ES-I3 (cell line): ENCODE measurements at regions not wholly inside any gene's neighbourhood (a gene's known extent, or its start where the extent isn't known, plus 50 kb on each side); places are given as distances from the start of the nearest gene placed in this dataset.

Experiments used
- H3K36me3 ChIP-seq: 2 replicates; pipeline ENCODE4 v1.6.1; 2013; ENCODE audit warnings: mild to moderate bottlenecking, low read length, control low read depth, moderate library complexity; ENCODE audit not compliant: insufficient read depth
- H3K4me1 ChIP-seq: 2 replicates; pipeline ENCODE4 v1.6.1; 2013; ENCODE audit warnings: mild to moderate bottlenecking, control low read depth, low read length; ENCODE audit not compliant: insufficient read depth
- H3K9ac ChIP-seq: 2 replicates; pipeline ENCODE4 v1.6.1; 2013; ENCODE audit warnings: low read depth, mild to moderate bottlenecking, low read length, moderate library complexity
- H3K9me3 ChIP-seq: 2 replicates; pipeline ENCODE4 v1.6.1; 2013; ENCODE audit warnings: mild to moderate bottlenecking, low read length, moderate library complexity; ENCODE audit not compliant: control insufficient read depth, insufficient read depth

- Histone ChIP-seq H3K36me3 (no peaks in the 10 kb centered on the region), H3K4me1 (peaks cover 33% of the 10 kb centered on the region), H3K9ac (no peak overlapping the region), H3K9me3 (peaks cover 7% of the 10 kb centered on the region; the same call in 1 of the 2 replicates)
Measured at GRCh38 chr5:124231802-124232201, 514.6 kb downstream of the ZNF608 start.

GRCh38 chr5:124231230-124231629 is 515.2 kb downstream of the ZNF608 start:
- Histone ChIP-seq H3K4me1 (peaks cover 27% of the 10 kb centered on the region), H3K36me3 (no peaks in the 10 kb centered on the region), H3K9ac (no peak overlapping the region), H3K9me3 (peaks cover 7% of the 10 kb centered on the region; the same call in 1 of the 2 replicates)

- Histone ChIP-seq H3K4me1 (peaks cover 23% of the 10 kb centered on the region), H3K36me3 (no peaks in the 10 kb centered on the region), H3K9me3 (peaks cover 7% of the 10 kb centered on the region; the same call in 1 of the 2 replicates), H3K9ac (no peak overlapping the region)
Measured at GRCh38 chr5:124230456-124230855, 516.0 kb downstream of the ZNF608 start.

GRCh38 chr5:124229352-124229751 is 517.1 kb downstream of the ZNF608 start:
- H3K36me3 ChIP-seq = no peaks in the 10 kb centered on the region
- peaks cover 12% of the 10 kb centered on the region; the same call in 1 of the 2 replicates for H3K4me1 ChIP-seq
- H3K9me3 ChIP-seq = peaks cover 7% of the 10 kb centered on the region; the same call in 1 of the 2 replicates
- no peak overlapping the region for H3K9ac ChIP-seq

GRCh38 chr5:124227914-124228313 is 518.5 kb downstream of the ZNF608 start:
- Histone ChIP-seq H3K36me3 (no peaks in the 10 kb centered on the region), H3K9ac (no peak overlapping the region), H3K4me1 (peaks cover 4% of the 10 kb centered on the region; the same call in 1 of the 2 replicates), H3K9me3 (peaks cover 7% of the 10 kb centered on the region; the same call in 1 of the 2 replicates)

GRCh38 chr5:124220418-124220817 is 526.0 kb downstream of the ZNF608 start:
- H3K36me3 ChIP-seq = no peaks in the 10 kb centered on the region

GRCh38 chr5:124212934-124213333 is 533.5 kb downstream of the ZNF608 start:
- Histone ChIP-seq H3K4me1 (no peaks in the 10 kb centered on the region), H3K9ac (no peak overlapping the region), H3K36me3 (no peaks in the 10 kb centered on the region), H3K9me3 (peaks cover 6% of the 10 kb centered on the region)

More at GRCh38 chr5:124220418-124220817, 526.0 kb downstream of the ZNF608 start:
- no peaks in the 10 kb centered on the region for H3K4me1 ChIP-seq
- no peak overlapping the region for H3K9ac ChIP-seq
- 0 out of 2 replicates have a peak, but pooled peaks cover 5% of the 10 kb centered on the region for H3K9me3 ChIP-seq

- no peaks in the 10 kb centered on the region for H3K36me3 ChIP-seq
- H3K4me1 ChIP-seq = no peaks in the 10 kb centered on the region
- H3K9me3 ChIP-seq = peaks cover 8% of the 10 kb centered on the region
- H3K9ac ChIP-seq = no peak overlapping the region
Measured at GRCh38 chr5:124210111-124210910, 536.1 kb downstream of the ZNF608 start.

GRCh38 chr5:124207118-124207517 is 539.3 kb downstream of the ZNF608 start:
- peaks cover 22% of the 10 kb centered on the region for H3K9me3 ChIP-seq
- H3K4me1 ChIP-seq = no peaks in the 10 kb centered on the region

GRCh38 chr5:124206540-124206939 is 539.9 kb downstream of the ZNF608 start:
- Histone ChIP-seq H3K9ac (no peak overlapping the region), H3K4me1 (no peaks in the 10 kb centered on the region), H3K9me3 (peaks cover 28% of the 10 kb centered on the region), H3K36me3 (no peaks in the 10 kb centered on the region)

More at GRCh38 chr5:124207118-124207517, 539.3 kb downstream of the ZNF608 start:
- Histone ChIP-seq H3K9ac (no peak overlapping the region), H3K36me3 (no peaks in the 10 kb centered on the region)

- Histone ChIP-seq H3K9me3 (peaks cover 34% of the 10 kb centered on the region), H3K4me1 (no peaks in the 10 kb centered on the region), H3K36me3 (no peaks in the 10 kb centered on the region), H3K9ac (no peak overlapping the region)
Measured at GRCh38 chr5:124203303-124203702, 543.1 kb downstream of the ZNF608 start.

GRCh38 chr5:124200381-124200780 is 546.1 kb downstream of the ZNF608 start:
- Histone ChIP-seq H3K9ac (no peak overlapping the region), H3K9me3 (peaks cover 33% of the 10 kb centered on the region), H3K36me3 (no peaks in the 10 kb centered on the region), H3K4me1 (no peaks in the 10 kb centered on the region)

GRCh38 chr5:124199893-124200292 is 546.5 kb downstream of the ZNF608 start:
- peaks cover 28% of the 10 kb centered on the region for H3K9me3 ChIP-seq
- no peak overlapping the region for H3K9ac ChIP-seq
- H3K4me1 ChIP-seq = no peaks in the 10 kb centered on the region

GRCh38 chr5:124195411-124195810 is 551.0 kb downstream of the ZNF608 start:
- H3K36me3 ChIP-seq = no peaks in the 10 kb centered on the region
- no peak overlapping the region for H3K9ac ChIP-seq
- H3K4me1 ChIP-seq = no peaks in the 10 kb centered on the region
- H3K9me3 ChIP-seq = 0 out of 2 replicates have a peak, but pooled peaks cover 3% of the 10 kb centered on the region

More at GRCh38 chr5:124199893-124200292, 546.5 kb downstream of the ZNF608 start:
- no peaks in the 10 kb centered on the region for H3K36me3 ChIP-seq

- no peaks in the 10 kb centered on the region for H3K4me1 ChIP-seq
- H3K9me3 ChIP-seq = peaks cover 3% of the 10 kb centered on the region; the same call in 1 of the 2 replicates
- H3K36me3 ChIP-seq = no peaks in the 10 kb centered on the region
- no peak overlapping the region for H3K9ac ChIP-seq
Measured at GRCh38 chr5:124194282-124194681, 552.2 kb downstream of the ZNF608 start.
